Ovary (tissue), 7 donors: ENCODE measurements at regions not wholly inside any gene's neighbourhood (a gene's known extent, or its start where the extent isn't known, plus 50 kb on each side); places are given as distances from the start of the nearest gene placed in this dataset.

Source experiments
- DNase-seq, 5 donors: peaks; one replicate each; pipeline ENCODE4 v3.0.0-alpha.2; 2019 to 2020
- H3K27ac ChIP-seq, 2 donors: fragments of 200-600 bp; one replicate each; pipeline versions ENCODE4 v1.5.1 to v1.8.0; 2019 to 2022
- H3K27me3 ChIP-seq: fragments of 200-600 bp; one replicate; pipeline ENCODE4 v1.8.0; 2022
- H3K36me3 ChIP-seq: fragments of 200-600 bp; sonication (generic); one replicate; pipeline ENCODE4 v1.5.1; 2019
- H3K4me1 ChIP-seq: one replicate; pipeline ENCODE4 v1.8.1; 2013; ENCODE audit warnings: mild to moderate bottlenecking, moderate library complexity; ENCODE audit not compliant: insufficient read depth
- H3K4me3 ChIP-seq: fragments of 200-600 bp; sonication (generic); one replicate; pipeline ENCODE4 v1.5.1; 2017
- H3K9me3 ChIP-seq, 2 donors: fragments of 200-600 bp in 1 of 2; sonication (generic) in 1 of 2; one replicate each; pipeline versions ENCODE4 v1.5.1 to v1.8.1; 2013 to 2019; ENCODE audit warnings: mild to moderate bottlenecking in 1 of 2, moderate library complexity in 1 of 2
- EP300 ChIP-seq: sonication (generic); formaldehyde crosslinking; IDR thresholded peaks from one replicate; pipeline ENCODE4 v1.6.1; 2017; ENCODE audit warnings: antibody characterized with exemption
- POLR2A ChIP-seq: fragments of 450-650 bp; IDR thresholded peaks from one replicate; pipeline ENCODE4 v1.6.1; 2017; ENCODE audit warnings: antibody characterized with exemption, mild to moderate bottlenecking, moderate library complexity
- WGBS, 3 donors: extraction: QIAGEN DNeasy Blood & Tissue Kit in 1 of 3; methylation state at CpG; one replicate each; pipeline versions ENCODE4 v1.1.5 to v1.1.7; 2013 to 2017; 5-methylcytosine and 5-hydroxymethylcytosine counted together
- intact Hi-C, 4 donors: fragments of 100-400 bp; cut with DNase I; formaldehyde crosslinking; loops; one replicate each; pipeline versions ENCODE4 v1.11.0 to v1.15.1; 2022 to 2023
- TF ChIP-seq, protein P1 (sequence below), 3 donors: fragments of 450-650 bp in 2 of 3; fragments of 200-600 bp in 1 of 3; IDR thresholded peaks; one replicate each; pipeline versions ENCODE4 v1.5.1 to v1.8.0; 2016 to 2022; ENCODE audit warnings: antibody characterized with exemption in 3 of 3, mild to moderate bottlenecking in 1 of 3
- donor health status: DM: no; HTN: no; CAD: no; lungs with moderate emphysema.
- donor health status: DM: no; HTN: no; CAD: no.
- donor health status: Bipolar disorder and iron deficiency.
- donor health status: DM: no; HTN: no; CAD: no.
- donor health status: DM: yes; HTN: yes; CAD: no.

DNA sequence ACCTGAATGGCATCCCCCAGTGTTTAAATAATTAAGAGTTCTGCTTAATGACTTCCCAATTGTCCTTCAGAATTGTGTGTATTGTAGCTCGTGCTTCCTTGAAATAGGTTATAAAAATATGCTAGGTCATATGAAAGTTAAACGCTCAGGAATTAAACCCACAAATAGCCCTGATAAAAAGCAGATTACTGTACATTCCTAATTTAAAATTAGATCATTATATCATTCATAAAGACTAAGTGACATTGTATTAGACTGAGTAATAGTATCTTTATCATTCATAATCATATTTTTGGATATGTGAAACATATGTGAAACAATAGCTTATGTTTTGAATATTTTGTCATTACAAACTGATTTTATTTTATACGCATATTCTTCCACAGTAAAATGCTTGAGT lies 1706.7 kb downstream of the HACE1 start:
- Histone ChIP-seq H3K36me3 (no peaks in the 10 kb centered on the region), H3K4me1 (no peaks in the 10 kb centered on the region), H3K27ac (no peak overlapping the region), H3K4me3 (no peak overlapping the region), H3K9me3 (no peaks in the 10 kb centered on the region), H3K27me3 (no peaks in the 10 kb centered on the region)
- WGBS, 3 donors = 42 to 64% (median 48%) methylated on average over 3 of the region's 3 CpGs
- intact Hi-C loops = no loop called here
- no peak for DNase-seq
- TF ChIP-seq EP300 = no peak
- TF ChIP-seq, protein P1, sequence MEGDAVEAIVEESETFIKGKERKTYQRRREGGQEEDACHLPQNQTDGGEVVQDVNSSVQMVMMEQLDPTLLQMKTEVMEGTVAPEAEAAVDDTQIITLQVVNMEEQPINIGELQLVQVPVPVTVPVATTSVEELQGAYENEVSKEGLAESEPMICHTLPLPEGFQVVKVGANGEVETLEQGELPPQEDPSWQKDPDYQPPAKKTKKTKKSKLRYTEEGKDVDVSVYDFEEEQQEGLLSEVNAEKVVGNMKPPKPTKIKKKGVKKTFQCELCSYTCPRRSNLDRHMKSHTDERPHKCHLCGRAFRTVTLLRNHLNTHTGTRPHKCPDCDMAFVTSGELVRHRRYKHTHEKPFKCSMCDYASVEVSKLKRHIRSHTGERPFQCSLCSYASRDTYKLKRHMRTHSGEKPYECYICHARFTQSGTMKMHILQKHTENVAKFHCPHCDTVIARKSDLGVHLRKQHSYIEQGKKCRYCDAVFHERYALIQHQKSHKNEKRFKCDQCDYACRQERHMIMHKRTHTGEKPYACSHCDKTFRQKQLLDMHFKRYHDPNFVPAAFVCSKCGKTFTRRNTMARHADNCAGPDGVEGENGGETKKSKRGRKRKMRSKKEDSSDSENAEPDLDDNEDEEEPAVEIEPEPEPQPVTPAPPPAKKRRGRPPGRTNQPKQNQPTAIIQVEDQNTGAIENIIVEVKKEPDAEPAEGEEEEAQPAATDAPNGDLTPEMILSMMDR (IDR thresholded peaks at IDR 0.05) = no peak
- no peak for TF ChIP-seq POLR2A

DNA sequence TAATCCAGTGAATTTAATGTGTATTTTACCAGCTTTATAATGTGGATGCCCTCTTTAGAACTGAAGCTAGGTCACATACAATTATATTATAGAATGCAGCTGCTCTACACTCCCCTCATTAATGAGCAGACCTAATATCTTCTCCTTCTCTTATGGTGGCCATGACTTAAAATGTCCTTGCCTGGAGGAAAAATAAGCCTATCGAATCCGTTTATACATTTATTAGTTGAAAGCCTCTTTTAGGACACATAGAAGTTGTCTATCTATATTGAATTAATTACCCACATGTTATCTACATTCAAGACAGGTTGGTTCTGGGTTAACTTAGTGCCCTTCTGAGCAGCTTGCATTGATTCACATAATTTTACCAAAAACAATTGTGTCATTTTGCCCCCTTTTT lies 1716.8 kb downstream of the HACE1 start:
- intact Hi-C loops = no loop called here
- H3K27me3 ChIP-seq = no peaks in the 10 kb centered on the region
- TF ChIP-seq POLR2A (no peak), EP300 (no peak)
- TF ChIP-seq, protein P1 (IDR thresholded peaks at IDR 0.05) = no peak
- no peaks in the 10 kb centered on the region for H3K36me3 ChIP-seq
- no peak for DNase-seq
- no peaks in the 10 kb centered on the region for H3K4me1 ChIP-seq
- H3K9me3 ChIP-seq = no peaks in the 10 kb centered on the region
- no peak overlapping the region for H3K27ac ChIP-seq
- no peak overlapping the region for H3K4me3 ChIP-seq
- 21 to 53% (median 30%) methylated on average over 2 of the region's 2 CpGs for WGBS, 3 donors

DNA sequence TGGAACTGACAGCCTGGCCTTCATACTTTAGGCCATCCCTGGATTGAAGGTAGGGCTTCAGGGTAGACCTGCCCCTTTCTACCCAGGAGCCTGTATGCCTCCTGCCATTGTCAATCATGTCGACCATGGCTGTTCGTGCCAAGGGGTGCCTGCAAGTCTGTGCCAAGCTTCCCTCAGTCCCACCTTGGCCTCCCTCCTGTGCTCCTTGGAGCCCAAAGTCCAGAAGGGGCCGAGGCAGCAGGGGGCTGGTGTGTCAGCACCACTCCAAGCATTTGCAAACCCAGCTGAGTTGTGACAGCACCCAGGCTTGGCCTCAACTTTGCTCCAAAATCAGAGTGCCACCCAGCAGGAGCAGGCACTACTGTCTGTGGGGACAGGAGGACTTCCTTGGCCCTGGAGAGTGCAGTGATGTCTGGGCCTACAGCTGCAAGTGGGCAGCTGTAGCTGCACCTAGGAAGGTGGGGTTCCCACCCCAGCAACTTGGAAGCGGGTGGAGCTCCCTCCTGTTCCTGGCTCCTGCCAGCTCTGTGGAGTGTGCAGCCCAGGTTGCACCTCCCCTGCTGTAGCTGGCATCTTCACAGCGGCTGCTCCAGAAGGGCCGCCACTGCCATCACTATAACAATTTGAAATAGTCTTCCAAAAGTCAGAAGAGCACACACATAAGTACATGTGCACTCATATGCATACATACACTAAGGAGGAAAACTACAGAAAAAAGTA lies 1719.3 kb downstream of the HACE1 start:
- 82 to 95% (median 89%) methylated on average over 6 of the region's 6 CpGs for WGBS, 3 donors
- H3K27me3 ChIP-seq = no peaks in the 10 kb centered on the region
- DNase-seq = no peak

DNA sequence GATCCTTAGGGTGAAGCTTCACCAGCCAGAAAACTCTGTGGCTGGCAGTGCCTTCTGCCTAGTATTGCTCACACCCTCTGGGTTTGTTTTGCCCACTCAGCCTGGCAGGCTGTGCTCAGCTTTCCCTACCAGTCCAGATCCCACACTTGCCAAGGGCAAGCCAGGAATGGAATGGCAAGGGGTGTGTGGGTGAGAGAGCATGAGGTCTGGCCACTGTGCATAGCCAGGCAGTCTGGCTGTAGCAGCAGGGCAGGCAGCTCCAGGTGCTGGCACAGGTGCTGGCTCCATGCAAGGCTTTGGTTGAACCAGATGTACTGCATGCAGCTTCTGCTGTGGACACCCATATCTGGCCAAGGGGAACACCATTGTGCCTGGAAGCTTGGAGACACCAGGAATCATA lies 1720.3 kb downstream of the HACE1 start:
- Histone ChIP-seq H3K4me3 (no peak overlapping the region), H3K27me3 (no peaks in the 10 kb centered on the region), H3K4me1 (no peaks in the 10 kb centered on the region), H3K27ac (no peak overlapping the region), H3K36me3 (no peaks in the 10 kb centered on the region), H3K9me3 (no peaks in the 10 kb centered on the region)
- intact Hi-C loops = no loop called here
- TF ChIP-seq EP300 = no peak
- TF ChIP-seq, protein P1 (IDR thresholded peaks at IDR 0.05) = no peak
- TF ChIP-seq POLR2A = no peak
- no peak for DNase-seq

More for the DNA sequence above, 1719.3 kb downstream of the HACE1 start:
- H3K4me1 ChIP-seq = no peaks in the 10 kb centered on the region
- TF ChIP-seq, protein P1 (IDR thresholded peaks at IDR 0.05) = no peak
- no peak for TF ChIP-seq EP300
- no peak for TF ChIP-seq POLR2A
- no peaks in the 10 kb centered on the region for H3K9me3 ChIP-seq
- H3K27ac ChIP-seq = no peak overlapping the region
- intact Hi-C loops = no loop called here
- no peak overlapping the region for H3K4me3 ChIP-seq
- H3K36me3 ChIP-seq = no peaks in the 10 kb centered on the region
